Thymus (tissue), 11 donors: ENCODE measurements at regions not wholly inside any gene's neighbourhood (a gene's known extent, or its start where the extent isn't known, plus 50 kb on each side); places are given as distances from the start of the nearest gene placed in this dataset.

ENCODE experiments used
- DNase-seq, 9 donors: peaks; one replicate each; pipeline ENCODE4 v3.0.0-alpha.2; 2013; ENCODE audit warnings: low spot score in 9 of 9, low read depth in 6 of 9, missing footprints in 1 of 9
- H3K27ac ChIP-seq, 2 donors: one replicate each; pipeline ENCODE4 v1.5.1; 2013; ENCODE audit warnings: control low read depth in 1 of 2, low read depth in 1 of 2, low read length in 1 of 2, mild to moderate bottlenecking in 1 of 2, moderate library complexity in 1 of 2
- H3K27me3 ChIP-seq, 2 donors: one replicate each; pipeline ENCODE4 v1.5.1; 2013; ENCODE audit warnings: low read length in 1 of 2; ENCODE audit not compliant: control insufficient read depth in 2 of 2, insufficient read depth in 1 of 2
- H3K36me3 ChIP-seq, 2 donors: one replicate each; pipeline ENCODE4 v1.5.1; 2013; ENCODE audit warnings: low read length in 1 of 2, mild to moderate bottlenecking in 1 of 2, moderate library complexity in 1 of 2; ENCODE audit not compliant: control insufficient read depth in 2 of 2, insufficient read depth in 2 of 2
- H3K4me1 ChIP-seq, 2 donors: one replicate each; pipeline ENCODE4 v1.5.1; 2013; ENCODE audit warnings: low read length in 2 of 2; ENCODE audit not compliant: control insufficient read depth in 2 of 2, insufficient read depth in 2 of 2
- H3K4me3 ChIP-seq, 2 donors: one replicate each; pipeline ENCODE4 v1.5.1; 2013; ENCODE audit warnings: low read length in 2 of 2, control low read depth in 1 of 2, mild to moderate bottlenecking in 1 of 2
- H3K9me3 ChIP-seq, 2 donors: one replicate each; pipeline ENCODE4 v1.5.1; 2013; ENCODE audit warnings: low read length in 1 of 2, mild to moderate bottlenecking in 1 of 2; ENCODE audit not compliant: control insufficient read depth in 2 of 2, insufficient read depth in 1 of 2
- WGBS: extraction: QIAGEN DNeasy Blood & Tissue Kit; methylation state at CpG from one replicate; pipeline ENCODE4 v1.1.7; 2013; 5-methylcytosine and 5-hydroxymethylcytosine counted together
- donor health status: healthy.

DNA sequence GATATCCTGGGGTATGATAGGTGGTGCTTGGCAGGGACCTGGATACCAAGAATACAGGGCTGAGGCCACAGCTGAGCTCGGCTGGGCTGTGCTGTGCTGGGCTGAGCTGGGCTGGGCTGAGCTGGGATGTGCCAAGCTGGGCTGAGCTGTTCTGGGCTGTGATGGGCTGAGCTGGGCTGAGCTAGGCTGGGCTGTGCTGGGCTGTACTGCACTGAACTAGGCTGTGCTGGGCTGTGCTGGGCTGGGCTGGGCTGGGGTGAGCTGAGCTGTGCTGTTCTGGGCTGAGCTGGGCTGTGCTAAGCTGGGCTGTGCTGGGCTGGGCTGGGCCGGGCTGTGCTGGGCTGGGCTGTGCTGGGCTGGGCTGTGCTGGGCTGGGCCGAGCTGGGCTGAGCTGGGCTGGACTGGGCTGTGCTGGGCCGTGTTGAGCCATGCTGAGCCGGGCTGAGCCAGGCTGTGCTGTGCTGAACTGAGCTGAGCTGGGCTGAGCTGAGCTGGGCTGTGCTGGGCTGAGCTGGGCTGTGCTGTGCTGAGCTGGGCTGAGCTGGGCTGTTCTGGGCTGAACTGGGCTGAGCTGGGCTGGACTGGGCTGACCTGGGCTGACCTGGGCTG lies 94.7 kb upstream of the ACTRT2 start:
- no peak for DNase-seq
- Histone ChIP-seq H3K27ac (no peak overlapping the region), H3K9me3 (peaks cover 0 to 2% of the 10 kb centered on the region in 2 donors), H3K4me1 (no peaks in the 10 kb centered on the region), H3K27me3 (no peaks in the 10 kb centered on the region), H3K4me3 (no peak overlapping the region), H3K36me3 (no peaks in the 10 kb centered on the region)
- WGBS = 89% methylated on average over 5 of the region's 5 CpGs

DNA sequence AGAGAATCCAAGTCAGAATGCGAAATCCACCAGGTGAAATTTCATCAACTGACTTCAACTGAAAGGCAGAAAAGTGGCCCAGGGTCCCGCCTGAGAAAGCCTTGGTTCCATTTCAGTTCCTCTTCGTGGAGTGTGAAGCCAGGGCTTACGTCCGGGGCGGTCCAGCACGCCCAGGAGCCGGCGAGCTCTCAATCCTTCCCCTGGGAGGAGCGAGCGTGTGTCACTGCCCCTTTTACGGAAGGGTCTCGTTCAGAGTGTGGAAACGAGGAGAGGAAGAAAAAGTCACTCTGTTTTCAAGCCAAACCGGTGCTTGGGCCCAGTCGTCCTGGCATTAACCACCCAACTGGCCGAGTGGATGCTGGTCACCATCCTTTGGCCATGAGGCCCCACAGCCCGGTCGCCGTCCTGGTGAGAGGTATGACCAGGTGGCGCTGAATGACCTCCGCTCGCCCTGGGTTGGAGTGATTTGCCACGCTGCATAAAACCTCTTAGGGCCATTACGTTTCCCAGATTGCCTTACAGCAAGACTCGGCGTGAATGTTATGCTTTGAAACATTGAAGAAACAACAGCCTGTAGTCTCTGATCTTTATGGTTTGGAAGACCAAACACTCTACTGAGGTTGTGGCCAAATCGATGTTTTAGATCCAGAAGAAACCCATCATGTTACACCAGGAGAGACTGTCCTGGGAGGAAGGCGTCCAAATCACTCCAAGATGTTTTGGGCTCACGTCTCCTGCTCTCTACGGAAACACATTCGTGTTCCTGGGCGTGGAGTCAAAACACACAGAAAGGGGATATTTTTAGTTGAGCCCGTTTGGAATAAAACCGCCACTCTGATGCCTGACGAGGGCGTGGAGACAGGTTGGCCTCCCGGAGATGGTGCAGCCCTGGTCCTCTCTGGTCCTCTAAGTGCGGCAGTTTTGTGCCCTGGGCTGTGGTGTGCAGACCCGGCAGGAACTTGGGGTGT lies 93.6 kb upstream of the ACTRT2 start:
- no peaks in the 10 kb centered on the region for H3K36me3 ChIP-seq
- H3K4me1 ChIP-seq = no peaks in the 10 kb centered on the region
- H3K9me3 ChIP-seq = peaks cover 0 to 2% of the 10 kb centered on the region in 2 donors
- WGBS = 83% methylated on average over 40 of the region's 40 CpGs
- no peak overlapping the region for H3K27ac ChIP-seq
- no peak for DNase-seq
- H3K4me3 ChIP-seq = no peak overlapping the region
- H3K27me3 ChIP-seq = no peaks in the 10 kb centered on the region

DNA sequence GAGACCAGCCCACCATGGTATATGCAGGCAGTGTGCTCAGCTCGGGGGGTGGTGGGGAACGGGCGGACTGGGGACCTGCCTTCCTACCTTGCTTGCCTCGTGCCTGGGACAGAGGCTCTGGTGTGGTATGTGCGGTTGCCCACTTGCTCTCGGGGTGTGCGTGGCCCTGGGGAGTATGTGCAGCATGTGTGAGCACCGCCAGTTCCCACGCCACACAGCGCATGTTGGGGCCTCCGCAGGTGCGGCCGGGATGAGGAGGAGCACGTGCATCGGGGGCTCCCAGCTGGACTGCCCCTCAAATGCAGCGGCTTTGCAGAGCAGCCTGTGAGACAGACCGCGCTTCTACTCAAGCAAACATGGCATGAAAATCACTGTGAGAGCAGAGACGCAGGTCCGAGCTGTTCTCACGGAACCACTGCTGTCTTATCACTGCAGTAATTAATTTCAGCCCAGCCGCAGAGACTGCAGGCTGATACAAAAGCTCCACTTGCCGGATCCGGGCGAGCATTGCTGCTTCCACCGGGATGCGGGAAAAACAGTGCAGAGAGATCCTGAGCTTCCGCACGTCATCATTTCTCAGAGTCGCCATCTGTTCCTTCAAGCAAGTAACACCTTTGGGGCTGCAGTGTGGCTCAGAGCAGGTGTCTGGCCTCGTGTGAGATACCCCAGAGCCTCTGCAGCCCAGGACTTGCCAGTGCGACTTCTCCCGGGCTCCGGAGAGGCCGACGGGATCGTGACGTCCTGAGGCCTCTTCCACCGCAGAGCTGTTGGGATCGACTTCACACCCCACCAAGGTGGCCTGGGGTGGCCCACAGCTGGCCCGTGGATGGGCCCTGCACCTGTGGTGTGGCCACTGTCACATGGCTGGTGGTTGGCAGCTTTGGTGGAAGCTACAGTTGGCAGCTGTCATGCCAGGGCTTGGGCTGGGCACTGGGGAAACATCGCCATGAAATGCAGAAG lies 92.6 kb upstream of the ACTRT2 start:
- H3K27ac ChIP-seq = no peak overlapping the region
- no peaks in the 10 kb centered on the region for H3K36me3 ChIP-seq
- no peak overlapping the region for H3K4me3 ChIP-seq
- no peaks in the 10 kb centered on the region for H3K4me1 ChIP-seq
- DNase-seq = no peak
- no peaks in the 10 kb centered on the region for H3K27me3 ChIP-seq
- H3K9me3 ChIP-seq = peaks cover 0 to 2% of the 10 kb centered on the region in 2 donors
- WGBS = 87% methylated on average over 42 of the region's 42 CpGs

DNA sequence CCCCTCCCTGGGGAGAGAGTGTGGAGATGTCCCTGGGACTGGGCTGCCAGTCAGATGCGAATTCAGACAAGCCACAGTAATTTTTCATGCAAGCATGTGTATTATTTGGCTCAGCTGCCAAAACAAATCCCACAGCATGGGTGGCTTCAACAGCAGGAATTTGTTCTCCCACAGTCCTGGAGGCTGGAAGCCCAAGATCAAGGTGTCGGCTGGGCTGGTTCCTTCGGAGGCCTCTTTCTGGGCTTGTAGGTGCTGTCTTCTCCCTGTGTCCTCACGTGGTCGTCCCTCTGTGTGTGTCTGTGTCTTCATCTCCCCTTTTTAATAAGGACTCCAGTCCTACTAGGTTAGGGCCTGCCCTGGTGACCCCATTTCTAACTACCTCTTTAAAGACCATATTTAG lies 91.9 kb upstream of the ACTRT2 start:
- Histone ChIP-seq H3K27me3 (no peaks in the 10 kb centered on the region), H3K4me1 (no peaks in the 10 kb centered on the region), H3K4me3 (no peak overlapping the region), H3K9me3 (peaks cover 0 to 2% of the 10 kb centered on the region in 2 donors), H3K27ac (no peak overlapping the region), H3K36me3 (no peaks in the 10 kb centered on the region)
- WGBS = 94% methylated on average over 5 of the region's 5 CpGs
- DNase-seq = no peak

DNA sequence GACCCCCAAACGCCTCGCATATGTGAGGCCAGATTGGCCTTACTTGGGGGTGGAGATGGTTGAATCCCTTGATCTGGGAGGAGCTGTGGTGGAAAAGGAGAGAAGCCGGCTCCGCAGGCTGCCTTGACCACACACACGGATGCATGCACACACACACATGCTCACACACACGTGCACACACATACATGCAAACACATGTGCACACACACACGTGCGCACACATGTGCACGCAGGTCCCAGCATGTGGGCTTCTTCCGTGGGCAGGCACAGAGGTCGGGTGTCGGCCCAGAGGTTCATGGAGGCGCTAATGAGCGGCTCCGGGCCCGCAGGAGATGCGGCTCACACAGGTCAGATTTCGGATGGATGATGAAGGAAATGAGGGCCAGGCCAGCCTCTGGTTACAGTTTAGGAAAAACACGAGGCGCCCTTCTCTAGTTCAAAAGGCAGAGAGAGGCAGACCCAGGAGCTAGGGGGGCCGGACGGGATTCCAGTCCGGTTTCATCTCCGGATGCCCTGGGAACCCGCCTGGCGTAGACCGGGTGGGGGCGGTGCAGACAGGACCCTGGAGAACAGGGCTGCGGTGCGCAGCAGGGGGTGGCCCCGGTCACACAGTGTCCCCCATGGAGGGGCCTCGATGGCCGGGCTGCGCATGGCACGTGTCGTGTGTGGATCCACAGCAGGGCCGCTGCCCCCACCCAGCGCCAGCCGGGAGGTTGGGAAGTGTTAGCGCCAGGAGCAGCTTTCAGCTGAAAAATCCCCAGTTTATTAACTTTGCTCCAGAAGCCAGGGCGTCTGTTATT lies 91.1 kb upstream of the ACTRT2 start:
- Histone ChIP-seq H3K36me3 (no peaks in the 10 kb centered on the region), H3K9me3 (peaks cover 0 to 2% of the 10 kb centered on the region in 2 donors), H3K27ac (no peak overlapping the region), H3K4me1 (no peaks in the 10 kb centered on the region), H3K27me3 (no peaks in the 10 kb centered on the region), H3K4me3 (no peak overlapping the region)
- DNase-seq = no peak
- 93% methylated on average over 41 of the region's 41 CpGs for WGBS

DNA sequence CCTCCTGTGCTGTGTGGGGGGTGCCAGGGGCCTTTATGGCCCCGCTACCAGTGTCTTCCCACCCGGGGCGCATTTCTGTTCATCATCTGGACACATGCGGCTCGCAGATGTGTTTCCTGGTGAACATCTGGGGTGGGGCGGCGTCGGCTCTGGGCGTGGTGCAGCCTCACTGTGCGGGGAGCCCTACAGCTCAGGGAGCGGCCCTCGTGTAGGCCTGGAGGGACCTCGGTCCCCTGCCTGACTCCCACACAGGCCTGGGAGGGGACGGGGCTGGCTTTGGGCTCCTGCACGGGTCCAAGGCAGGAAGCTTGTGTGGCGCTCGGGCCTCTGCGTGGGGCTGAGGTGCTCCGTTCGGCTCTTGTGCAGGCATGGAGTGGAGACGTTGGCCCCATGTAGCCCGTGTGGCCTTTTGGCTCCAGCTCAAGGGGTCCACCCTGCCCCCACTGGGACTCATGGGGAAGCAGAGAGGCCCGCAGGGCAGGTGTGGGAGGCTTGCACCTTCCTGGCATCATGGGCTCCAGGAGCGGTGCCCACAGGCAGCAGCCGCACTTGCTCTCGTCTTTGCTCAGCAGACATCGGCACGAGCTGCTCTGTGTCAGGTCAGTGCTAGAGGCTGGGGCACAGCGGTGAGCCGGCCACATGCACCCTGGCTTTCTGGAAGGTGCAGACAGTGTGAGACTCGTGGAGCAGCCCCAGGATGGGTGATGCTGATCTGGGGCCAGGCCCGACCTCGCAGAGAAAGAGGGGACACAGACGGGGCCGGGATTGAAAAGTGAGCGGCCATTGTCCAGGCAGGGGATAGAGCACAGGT lies 90.1 kb upstream of the ACTRT2 start:
- no peak overlapping the region for H3K27ac ChIP-seq
- no peak for DNase-seq
- H3K36me3 ChIP-seq = no peaks in the 10 kb centered on the region
- H3K9me3 ChIP-seq = peaks cover 0 to 2% of the 10 kb centered on the region in 2 donors
- H3K4me3 ChIP-seq = no peak overlapping the region
- H3K4me1 ChIP-seq = no peaks in the 10 kb centered on the region
- WGBS = 93% methylated on average over 36 of the region's 36 CpGs
- no peaks in the 10 kb centered on the region for H3K27me3 ChIP-seq

DNA sequence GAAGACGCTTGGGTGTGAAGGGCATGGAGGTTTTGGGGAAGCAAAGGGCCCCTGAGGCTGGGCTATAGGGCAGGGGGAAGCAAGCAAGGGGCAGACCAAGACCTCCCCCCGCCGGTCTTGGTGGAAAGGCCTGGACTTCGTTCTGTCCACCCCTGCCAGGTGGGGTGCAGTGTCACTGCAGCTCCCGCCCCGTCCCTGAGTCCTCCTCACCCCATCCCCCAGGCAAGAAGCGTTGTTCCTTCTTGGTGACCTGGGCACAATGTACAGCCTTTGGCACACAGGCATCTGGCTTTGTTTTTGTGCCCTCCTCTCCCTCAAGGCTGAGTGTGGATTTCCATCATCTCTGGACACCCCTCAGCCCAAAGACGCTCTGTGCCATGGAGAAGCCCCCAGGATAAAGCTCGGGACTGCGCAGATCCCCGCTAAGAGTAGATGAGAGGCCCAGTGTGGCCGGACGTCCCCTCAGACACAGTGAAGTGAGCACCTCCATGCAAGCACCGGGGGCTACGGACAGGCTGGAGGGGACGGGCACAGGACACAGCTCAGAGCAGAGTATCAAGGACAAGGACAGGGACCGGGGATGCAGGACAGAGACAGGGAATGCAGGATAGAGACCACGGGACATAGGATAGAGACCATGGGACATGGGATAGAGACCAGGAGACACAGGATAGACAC lies 89.4 kb upstream of the ACTRT2 start:
- H3K36me3 ChIP-seq = no peaks in the 10 kb centered on the region
- no peak overlapping the region for H3K27ac ChIP-seq
- WGBS = 91% methylated on average over 18 of the region's 18 CpGs
- H3K4me3 ChIP-seq = no peak overlapping the region
- peaks cover 0 to 5% of the 10 kb centered on the region in 2 donors for H3K4me1 ChIP-seq
- no peak for DNase-seq
- no peaks in the 10 kb centered on the region for H3K27me3 ChIP-seq
- H3K9me3 ChIP-seq = peaks cover 0 to 1% of the 10 kb centered on the region in 2 donors
